NCI-H82 treated with DMSO at 0.1 percent for 48 hours (cell line): ENCODE measurements at regions not wholly inside any gene's neighbourhood (a gene's known extent, or its start where the extent isn't known, plus 50 kb on each side); places are given as distances from the start of the nearest gene placed in this dataset.

ENCODE experiments used
- DNase-seq: peaks from one replicate; lab custom pipeline; 2025; ENCODE audit not compliant: unreplicated experiment; lab: John Stamatoyannopoulos, UW

- DNase-seq = no peak
Observed at GRCh38 chr15:92565351-92566125, 90.0 kb downstream of the FAM174B start.

GRCh38 chr15:92561754-92562153 lies 93.8 kb downstream of the FAM174B start:
- DNase-seq = no peak

DNA sequence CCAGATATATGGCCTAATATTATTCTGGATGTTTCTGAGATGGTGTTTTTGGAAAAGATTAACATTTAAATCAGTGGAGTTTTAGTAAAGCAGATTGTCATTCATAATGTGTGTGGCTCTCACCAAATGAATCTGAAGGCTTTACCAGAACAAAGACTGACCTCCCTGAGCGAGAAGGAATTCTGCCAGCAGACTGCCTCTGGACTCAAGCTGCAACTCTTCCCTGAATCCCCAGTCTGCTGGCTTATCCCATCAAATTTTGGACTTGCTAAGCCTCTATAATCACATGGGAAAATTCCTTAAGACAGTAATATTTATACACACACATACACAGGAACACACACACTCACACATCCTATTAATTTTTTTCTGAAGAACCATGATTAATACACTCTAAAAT lies 102.3 kb downstream of the FAM174B start:
- no peak for DNase-seq

DNA sequence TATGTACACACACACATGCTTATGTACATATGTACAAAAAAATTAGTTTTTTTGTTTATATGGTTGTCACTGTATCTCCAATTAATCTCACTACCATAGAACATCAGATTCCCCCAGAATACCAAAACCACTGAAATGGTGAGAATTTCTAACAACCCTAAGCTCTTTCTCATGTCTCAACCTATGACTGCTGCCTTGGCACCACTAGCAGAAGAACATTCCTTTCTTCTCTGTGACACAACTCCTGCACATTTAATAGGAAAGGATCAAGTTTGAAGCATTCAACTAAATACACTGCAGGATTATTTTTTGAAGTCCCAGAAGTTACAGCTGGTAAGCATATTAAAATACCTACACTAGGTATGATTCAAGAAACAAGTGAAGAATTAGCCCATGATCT lies 109.6 kb downstream of the FAM174B start:
- DNase-seq = no peak

DNA sequence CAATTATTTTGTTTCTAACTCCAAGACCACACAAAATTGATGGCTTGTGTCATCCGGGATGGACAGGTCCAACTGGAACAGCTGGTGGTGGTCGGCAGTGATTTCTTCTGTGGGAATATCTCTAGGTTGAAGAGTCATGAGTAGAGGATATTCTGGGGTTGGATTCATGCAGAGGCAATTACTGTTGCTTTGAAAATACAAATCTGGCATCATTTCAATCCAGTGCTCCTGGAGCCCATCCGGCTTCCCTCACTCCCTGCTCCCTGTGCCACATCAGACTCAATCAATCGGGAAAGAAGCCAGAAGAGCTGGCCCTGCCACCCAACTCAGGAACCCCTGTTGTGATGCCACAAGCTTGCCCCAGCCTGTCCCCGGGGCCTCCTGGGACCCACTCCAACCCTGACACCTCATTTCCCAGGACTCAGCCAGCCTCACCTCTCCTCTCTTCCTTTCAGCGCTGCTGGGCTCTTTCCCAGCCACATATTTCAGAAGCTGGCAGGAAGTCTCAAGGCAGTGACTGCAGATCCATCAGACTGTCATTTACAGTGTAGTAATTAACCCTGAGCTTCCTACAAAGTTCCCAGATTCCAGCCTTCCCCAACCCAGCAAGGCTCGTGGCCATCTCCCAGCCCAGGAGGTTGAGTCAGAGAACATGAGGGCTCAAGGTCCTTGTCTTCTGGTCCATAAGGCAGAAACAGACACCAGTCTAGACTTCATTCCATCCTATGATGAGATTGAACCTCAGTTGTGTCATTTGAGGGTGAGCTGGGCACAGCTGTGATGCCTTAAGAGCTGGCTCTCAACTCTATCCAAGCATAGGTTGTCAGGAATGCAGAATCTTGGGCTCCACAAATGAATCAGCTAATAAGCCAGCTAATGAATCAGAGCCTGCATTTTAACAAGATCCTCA lies 114.0 kb downstream of the FAM174B start:
- no peak for DNase-seq

DNA sequence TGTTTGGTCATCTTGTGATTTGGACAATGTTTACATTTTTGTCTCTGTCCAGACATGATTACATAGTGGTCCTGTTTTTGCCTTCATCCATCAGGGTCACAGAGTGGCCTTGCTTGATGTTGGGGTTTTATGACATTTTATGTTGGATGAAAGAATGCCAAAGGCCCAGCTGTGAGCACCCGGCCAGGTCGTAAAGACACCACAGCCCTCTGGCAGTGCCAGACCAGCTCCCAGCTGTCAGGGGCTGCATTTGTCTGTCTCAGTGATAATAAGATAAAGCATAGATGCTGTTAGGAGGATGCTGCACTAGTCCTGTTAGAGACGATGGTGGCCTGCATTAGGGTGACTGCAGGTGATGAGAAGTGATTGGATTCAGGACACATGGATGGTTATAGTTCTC lies 117.5 kb downstream of the FAM174B start:
- no peak for DNase-seq

GRCh38 chr15:92533298-92533697 lies 122.3 kb downstream of the FAM174B start:
- DNase-seq = no peak

GRCh38 chr15:92531406-92531805 lies 124.2 kb downstream of the FAM174B start:
- DNase-seq = no peak

DNA sequence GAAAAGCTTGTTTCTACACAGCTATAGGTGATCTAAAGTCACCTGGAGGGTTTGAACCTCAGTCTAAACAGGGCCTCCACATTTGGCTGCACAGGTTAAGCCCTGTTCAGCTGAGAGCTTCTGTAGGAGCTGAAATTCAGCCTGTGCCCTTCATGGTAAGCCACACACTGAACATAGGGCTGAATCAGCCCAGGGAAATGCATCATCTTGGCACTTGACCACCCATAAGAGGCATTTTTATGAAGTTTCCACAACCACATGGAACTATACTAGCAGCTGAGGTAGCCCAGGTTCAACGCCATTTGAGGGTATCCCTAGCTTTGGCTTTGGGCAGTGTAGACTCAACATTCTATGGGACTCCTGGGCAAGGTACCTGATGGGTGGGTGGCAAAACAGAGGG lies 126.8 kb downstream of the FAM174B start:
- no peak for DNase-seq

DNA sequence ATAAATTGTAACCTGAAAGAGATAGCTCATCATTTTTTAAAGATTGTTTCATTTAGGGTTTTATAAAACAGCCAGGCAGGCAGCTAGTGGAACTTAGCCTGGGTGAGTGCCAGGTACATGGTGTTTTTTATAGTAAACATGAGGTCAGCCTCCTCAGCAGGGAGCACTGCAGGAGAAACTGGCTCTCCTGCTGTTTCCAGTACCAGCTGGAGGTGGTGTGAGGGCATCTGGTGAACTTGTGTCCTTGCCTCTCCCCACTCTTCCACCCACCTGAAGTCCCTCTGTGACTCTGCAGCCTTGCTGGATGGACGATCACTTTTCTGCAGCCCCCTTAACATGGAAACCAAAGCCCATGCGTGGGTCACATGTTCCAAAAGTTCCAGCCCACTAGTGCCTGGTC lies 128.4 kb downstream of the FAM174B start:
- DNase-seq = no peak

DNA sequence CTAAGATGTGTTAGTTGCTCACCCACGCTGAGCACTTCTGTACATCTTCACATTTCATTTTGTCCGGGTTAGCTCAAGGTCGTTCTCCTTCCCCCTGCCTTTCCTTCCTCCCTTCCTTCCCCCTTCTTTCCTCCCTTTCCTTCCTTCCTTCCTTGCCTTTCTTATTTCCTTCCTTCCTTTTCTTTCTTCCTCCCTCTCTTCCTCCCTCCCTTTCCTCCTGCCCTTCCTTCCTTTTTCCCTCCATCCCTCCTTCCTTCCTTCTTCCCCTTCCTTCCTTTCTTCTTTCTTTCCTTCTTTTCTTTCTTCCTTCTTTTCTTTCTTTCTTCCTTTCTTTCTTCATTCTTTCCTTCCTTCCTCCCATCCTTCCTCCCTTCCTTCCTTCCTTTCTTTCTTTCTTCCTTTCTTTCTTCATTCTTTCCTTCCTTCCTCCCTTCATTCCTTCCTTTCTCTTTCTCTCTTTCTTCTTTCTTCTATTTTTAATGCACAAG lies 129.8 kb downstream of the FAM174B start:
- DNase-seq = no peak

GRCh38 chr15:92524874-92525565 lies 130.6 kb downstream of the FAM174B start:
- no peak for DNase-seq

- DNase-seq = no peak
Observed at GRCh38 chr15:92524161-92524560, 130.5 kb downstream of the ST8SIA2 start.

- DNase-seq = peak; percentile 87
Observed at GRCh38 chr15:92523176-92523575, 129.5 kb downstream of the ST8SIA2 start.

DNA sequence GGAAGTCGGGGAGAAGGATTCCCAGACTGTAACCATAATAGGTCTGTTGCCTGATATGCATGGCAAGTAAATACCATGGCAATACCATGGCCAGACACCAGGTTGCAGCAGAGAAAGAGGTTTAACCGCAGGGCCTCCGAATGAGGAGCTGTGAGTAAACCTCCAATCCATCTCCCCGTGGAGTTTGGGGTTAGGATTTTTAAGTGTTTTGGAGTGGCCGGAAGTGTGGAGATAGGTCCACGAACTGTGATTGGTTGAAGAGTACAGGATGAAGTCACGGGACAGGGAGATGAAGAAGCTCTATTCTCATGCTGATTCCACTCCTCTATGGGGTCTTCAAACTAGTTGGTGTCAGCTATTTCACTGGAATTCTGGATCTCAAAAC lies 127.9 kb downstream of the ST8SIA2 start:
- DNase-seq = peak; percentile 28

DNA sequence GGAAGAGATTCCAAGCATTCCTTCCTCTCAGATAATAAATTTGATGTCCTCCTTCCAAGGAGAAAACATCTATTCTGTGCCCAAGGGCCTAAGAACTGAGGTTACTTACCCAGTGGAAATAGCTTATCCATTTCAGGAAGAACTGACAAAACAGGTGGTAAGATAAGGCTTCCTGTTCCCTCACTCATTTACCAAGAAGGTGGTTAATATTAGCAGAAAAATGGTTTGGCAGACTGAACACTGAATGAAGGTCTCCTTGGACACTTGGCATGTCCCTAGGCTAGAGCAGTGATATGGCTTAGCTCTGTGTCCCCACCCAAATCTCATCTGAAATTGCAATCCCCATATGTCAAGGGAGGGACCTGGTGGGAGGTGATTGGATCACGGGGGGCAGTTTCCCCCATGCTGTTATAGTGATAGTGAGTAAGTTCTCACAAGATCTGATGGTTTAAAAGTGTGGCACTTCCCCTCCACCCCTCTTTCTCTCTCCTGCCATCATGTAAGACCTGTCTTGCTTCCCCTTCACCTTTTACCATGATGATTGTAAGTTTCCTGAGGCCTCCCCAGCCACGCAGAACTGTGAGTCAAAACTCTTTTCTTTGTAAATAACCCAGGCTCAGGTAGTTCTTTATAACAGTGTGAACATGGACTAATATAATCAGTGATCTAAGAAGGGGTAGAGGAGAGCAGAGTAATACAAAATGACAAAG lies 127.4 kb downstream of the ST8SIA2 start:
- DNase-seq = no peak

DNA sequence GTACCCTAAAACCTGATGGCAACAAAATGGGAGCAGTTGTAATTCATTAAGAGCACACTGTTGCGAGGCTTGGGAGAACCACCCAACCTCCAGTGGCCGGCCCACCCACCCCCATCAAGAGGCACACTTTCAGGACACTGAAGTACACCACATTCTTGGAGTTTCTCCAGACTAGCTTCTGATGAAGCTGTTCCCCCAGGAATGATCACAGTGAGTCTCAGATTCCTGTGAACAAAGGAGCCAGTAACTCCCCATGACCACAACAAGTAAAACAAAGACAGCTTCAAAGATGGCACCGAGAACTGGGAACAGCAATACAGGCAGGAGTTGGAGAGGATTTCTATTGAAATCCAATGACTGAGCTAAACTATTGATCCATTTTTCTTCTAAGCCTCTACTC lies 126.0 kb downstream of the ST8SIA2 start:
- no peak for DNase-seq
